SJSA1 (cell line): ENCODE measurements at regions not wholly inside any gene's neighbourhood (a gene's known extent, or its start where the extent isn't known, plus 50 kb on each side); places are given as distances from the start of the nearest gene placed in this dataset.

ENCODE experiments used
- DNase-seq, 2 experiments: peaks; one replicate each; pipeline ENCODE4 v3.0.0-alpha.2; 2015 to 2020; ENCODE audit warnings: low spot score in 2 of 2, low read depth in 1 of 2
- H3K27ac ChIP-seq: fragments of 250-450 bp; sonication (Bioruptor Pico); 2 replicates; pipeline ENCODE4 v1.5.1; 2020; ENCODE audit warnings: mild to moderate bottlenecking, moderate library complexity
- H3K27me3 ChIP-seq: fragments of 250-450 bp; sonication (Bioruptor Pico); replicated peaks from 2 replicates; pipeline ENCODE4 v1.5.1; 2020; ENCODE audit warnings: mild to moderate bottlenecking, moderate library complexity
- H3K36me3 ChIP-seq: fragments of 250-450 bp; sonication (Bioruptor Pico); 2 replicates; pipeline ENCODE4 v1.5.1; 2020; ENCODE audit warnings: mild to moderate bottlenecking
- H3K4me1 ChIP-seq: fragments of 250-450 bp; sonication (Bioruptor Pico); replicated peaks from 2 replicates; pipeline ENCODE4 v1.6.1; 2021; ENCODE audit warnings: mild to moderate bottlenecking
- H3K4me3 ChIP-seq: fragments of 250-450 bp; sonication (Bioruptor Pico); 2 replicates; pipeline ENCODE4 v1.5.1; 2020; ENCODE audit warnings: mild to moderate bottlenecking
- H3K9me3 ChIP-seq: fragments of 250-450 bp; sonication (Bioruptor Pico); replicated peaks from 2 replicates; pipeline ENCODE4 v1.5.1; 2020; ENCODE audit warnings: mild to moderate bottlenecking

DNA sequence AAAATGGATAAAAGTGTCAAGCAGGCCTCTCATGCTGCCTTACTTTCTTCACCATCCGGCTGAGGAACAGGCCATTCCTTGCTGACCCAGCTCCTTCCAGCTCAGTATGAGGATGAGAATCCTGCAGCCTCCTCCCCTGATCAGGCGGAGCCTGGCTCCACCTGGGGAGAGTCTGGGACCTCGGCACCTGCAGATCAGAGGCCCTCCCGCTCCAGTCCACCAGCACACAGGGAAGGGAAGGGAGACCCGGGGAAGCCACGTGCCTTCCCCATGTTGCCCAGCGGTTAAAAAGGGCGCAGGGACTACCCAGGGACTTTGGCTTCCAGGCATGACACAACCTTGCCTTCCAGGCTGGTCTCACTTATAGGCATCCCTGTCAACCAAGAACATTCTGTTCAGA lies 172.0 kb downstream of the NDUFA10 start:
- Histone ChIP-seq H3K4me3 (no peak overlapping the region), H3K27me3 (0 out of 2 replicates have a peak, but pooled peaks cover 10% of the 10 kb centered on the region), H3K27ac (no peak overlapping the region), H3K9me3 (no peaks in the 10 kb centered on the region), H3K36me3 (no peaks in the 10 kb centered on the region), H3K4me1 (no peaks in the 10 kb centered on the region)
- DNase-seq, result no peak

DNA sequence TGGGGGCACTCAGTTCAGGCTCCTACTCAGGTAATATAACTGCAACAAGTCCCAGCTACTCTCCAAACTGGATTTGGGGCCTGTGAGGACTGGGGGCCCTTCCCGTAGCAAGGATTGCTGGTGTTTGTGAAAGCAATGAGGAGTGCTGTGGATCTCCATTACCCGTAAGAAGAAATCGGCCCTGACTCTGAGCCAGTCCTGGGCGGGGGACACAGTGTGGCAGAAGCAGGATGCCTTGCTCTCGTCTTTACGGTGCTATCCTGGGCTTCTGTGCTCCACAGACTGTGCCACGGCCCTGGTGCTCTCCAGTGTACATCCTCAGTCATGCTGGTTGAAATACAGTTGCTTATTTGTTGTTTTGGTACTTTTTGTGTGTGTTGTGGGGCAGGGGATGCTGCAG lies 172.9 kb downstream of the NDUFA10 start:
- 0 out of 2 replicates have a peak, but pooled peaks cover 7% of the 10 kb centered on the region for H3K27me3 ChIP-seq
- no peak overlapping the region for H3K27ac ChIP-seq
- DNase-seq, result no peak
- H3K4me3 ChIP-seq, result no peak overlapping the region
- H3K36me3 ChIP-seq, result no peaks in the 10 kb centered on the region
- no peaks in the 10 kb centered on the region for H3K9me3 ChIP-seq
- no peaks in the 10 kb centered on the region for H3K4me1 ChIP-seq

DNA sequence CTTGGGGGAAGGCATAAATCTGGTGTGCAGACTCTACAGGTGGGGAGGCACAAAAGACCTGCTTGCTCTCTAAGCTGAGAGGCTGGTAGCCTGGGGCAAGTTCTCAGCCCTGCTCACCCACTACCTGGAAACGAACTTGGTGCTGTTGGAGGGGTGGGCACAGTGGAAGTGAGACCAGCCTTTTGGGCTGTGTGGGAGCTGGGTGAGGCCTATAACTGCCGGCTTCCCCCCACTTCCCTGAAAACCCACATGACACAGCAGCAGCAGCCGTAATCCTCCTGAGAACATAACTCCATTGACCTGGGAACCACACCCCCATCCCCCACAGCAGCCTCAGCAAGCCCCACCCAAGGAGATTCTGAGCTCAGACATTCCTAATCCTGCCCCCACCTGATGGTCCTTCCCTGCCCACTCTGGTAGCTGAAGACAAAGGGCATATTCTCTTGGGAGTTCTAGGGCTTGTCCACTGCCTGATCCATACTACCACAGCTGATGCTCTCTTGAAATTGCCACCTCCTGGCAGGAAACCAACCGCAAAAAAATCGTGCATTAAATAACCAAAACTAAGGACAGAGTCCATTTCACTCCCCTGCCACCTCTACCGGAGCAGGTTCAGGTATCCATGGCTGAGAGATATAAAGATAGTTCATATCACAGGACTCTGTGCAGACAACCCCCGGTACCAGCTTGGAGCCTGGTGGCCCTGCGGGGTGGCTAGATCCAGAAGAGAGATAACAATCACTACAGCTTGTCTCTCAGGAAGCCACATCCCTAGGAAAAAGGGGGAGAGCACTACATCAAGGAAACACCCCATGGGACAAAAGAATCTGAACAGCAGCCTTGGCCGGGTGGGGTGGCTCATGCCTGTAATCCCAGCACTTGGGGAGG lies 178.1 kb downstream of the NDUFA10 start:
- H3K27ac ChIP-seq, result no peak overlapping the region
- no peak for DNase-seq

DNA sequence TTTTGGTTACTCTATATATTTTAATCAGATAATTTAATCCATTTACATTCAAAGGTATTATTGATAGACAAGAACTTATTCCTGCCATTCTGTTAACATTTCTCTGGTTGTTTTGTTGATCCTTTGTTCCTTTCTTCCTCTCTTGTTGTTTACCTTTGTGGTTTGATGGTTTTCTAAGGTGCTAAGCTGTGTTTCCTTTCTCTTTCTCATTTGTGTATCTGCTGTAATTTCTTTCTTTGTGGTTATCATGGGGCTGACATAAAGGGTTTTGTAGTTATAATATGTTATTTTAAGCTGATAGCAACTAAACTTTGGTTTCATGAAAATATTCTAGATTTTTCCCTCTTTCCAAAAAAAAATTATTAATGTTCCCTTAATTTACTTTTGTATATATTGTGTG lies 179.2 kb downstream of the NDUFA10 start:
- Histone ChIP-seq H3K27me3 (no peaks in the 10 kb centered on the region), H3K36me3 (no peaks in the 10 kb centered on the region), H3K4me3 (no peak overlapping the region), H3K4me1 (no peaks in the 10 kb centered on the region), H3K9me3 (no peaks in the 10 kb centered on the region), H3K27ac (no peak overlapping the region)
- DNase-seq, result no peak

More for the DNA sequence above, 178.1 kb downstream of the NDUFA10 start:
- Histone ChIP-seq H3K4me3 (no peak overlapping the region), H3K9me3 (no peaks in the 10 kb centered on the region), H3K27me3 (no peaks in the 10 kb centered on the region), H3K36me3 (no peaks in the 10 kb centered on the region), H3K4me1 (no peaks in the 10 kb centered on the region)

DNA sequence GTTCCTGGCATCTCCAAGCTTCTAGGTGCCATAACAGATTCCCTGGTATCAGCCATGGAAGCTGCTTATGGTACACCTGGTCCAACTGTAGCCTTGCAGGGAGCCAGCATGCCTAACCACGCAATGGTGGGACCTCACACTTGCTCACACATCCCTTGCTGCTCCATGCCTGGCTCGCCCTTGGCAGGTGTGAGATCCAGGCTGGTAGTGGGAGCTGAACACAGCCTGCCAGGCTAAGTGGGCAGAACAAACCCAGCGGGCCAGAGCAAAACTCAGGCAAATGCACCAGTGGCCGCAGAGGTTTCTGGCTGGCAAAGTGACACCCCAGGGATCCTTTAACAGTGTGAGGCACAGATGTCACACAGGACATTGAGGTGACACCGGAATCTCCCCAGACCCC lies 185.8 kb downstream of the NDUFA10 start:
- no peaks in the 10 kb centered on the region for H3K27me3 ChIP-seq
- no peak overlapping the region for H3K4me3 ChIP-seq
- H3K27ac ChIP-seq, result no peak overlapping the region
- H3K4me1 ChIP-seq, result no peaks in the 10 kb centered on the region
- DNase-seq, result no peak
- no peaks in the 10 kb centered on the region for H3K9me3 ChIP-seq
- no peaks in the 10 kb centered on the region for H3K36me3 ChIP-seq

DNA sequence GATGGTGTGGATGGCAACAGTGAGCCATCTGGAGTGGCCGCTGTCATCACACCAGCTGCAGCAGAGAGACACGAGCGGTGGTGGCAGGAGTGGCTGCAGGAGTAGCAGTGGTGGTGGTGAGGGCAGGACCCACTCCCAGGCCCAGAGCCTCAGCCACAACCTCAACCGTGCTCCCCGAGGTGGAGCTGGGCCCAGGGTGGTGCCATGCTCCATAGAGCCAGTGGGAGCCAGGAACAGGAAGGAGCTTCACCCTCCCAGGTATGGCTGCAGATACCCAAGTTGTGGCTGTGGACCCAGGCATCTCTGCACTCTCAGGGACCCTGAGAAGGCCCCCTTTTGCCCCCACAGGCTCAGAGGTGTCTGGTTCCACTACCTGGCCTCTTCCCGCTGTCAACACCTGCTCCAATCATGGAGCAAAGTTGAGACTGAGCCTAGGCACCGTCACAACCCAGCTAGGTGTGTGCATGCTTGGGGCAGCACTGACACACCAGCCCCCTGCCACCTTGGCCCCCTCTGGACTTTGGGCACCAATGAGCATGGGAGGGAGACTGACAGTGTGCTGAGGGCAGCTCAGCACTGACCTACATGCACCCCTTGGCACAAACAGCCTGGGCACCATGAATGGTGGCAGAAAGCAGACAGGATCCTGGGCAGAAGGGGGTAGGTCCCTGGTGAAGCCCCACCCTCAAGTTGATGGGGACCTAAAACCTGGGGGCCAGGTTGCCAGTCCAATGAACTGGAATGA lies 188.9 kb downstream of the NDUFA10 start:
- no peak for DNase-seq
- Histone ChIP-seq H3K9me3 (no peaks in the 10 kb centered on the region), H3K36me3 (no peaks in the 10 kb centered on the region), H3K27ac (no peak overlapping the region), H3K27me3 (no peaks in the 10 kb centered on the region), H3K4me3 (no peak overlapping the region), H3K4me1 (peaks cover 8% of the 10 kb centered on the region)

DNA sequence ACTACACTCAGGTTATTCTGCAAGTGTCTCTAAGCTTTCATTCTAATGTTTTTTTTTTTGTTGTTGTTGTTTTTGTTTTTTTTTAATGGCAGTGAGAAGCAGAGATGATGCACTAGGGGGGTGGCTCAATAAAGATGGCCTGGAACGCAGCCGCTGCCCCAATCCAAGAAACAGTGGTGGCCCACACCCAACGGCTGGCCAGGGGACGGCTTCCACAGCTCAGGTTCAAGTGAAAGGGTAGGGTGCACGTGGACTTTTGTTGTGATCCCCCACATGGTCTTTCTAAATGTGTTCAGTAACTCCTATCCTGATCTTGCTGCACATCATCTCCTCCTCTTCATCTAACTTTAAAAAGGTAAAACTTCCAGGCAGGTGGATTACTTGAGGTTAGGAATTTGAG lies 190.1 kb downstream of the NDUFA10 start:
- H3K4me1 ChIP-seq, result peaks cover 19% of the 10 kb centered on the region
- no peaks in the 10 kb centered on the region for H3K27me3 ChIP-seq
- no peak overlapping the region for H3K27ac ChIP-seq
- no peaks in the 10 kb centered on the region for H3K36me3 ChIP-seq
- H3K4me3 ChIP-seq, result no peak overlapping the region
- H3K9me3 ChIP-seq, result no peaks in the 10 kb centered on the region
- no peak for DNase-seq

DNA sequence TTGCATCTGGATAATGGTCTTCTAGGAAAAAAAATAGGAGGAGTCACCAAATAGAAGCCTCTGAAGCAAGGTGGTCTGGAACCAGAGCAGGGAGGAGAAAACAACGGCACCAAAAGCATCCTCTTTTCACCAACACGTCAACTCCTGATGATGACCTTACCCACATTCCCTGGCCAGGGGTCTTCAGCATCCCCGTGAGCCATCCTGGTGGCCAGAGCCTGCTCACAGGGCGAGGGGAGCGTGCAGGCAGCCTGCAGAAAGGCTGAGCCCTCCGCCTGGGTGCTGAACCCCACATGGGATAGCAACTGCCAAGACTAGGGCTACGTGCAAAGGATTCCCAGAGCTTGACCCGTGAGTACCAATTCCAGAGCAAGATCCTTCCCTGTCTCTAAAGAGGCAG lies 191.0 kb downstream of the NDUFA10 start:
- no peak overlapping the region for H3K27ac ChIP-seq
- no peaks in the 10 kb centered on the region for H3K9me3 ChIP-seq
- no peaks in the 10 kb centered on the region for H3K27me3 ChIP-seq
- H3K4me3 ChIP-seq, result no peak overlapping the region
- DNase-seq, result no peak
- no peaks in the 10 kb centered on the region for H3K36me3 ChIP-seq
- peaks cover 20% of the 10 kb centered on the region for H3K4me1 ChIP-seq

DNA sequence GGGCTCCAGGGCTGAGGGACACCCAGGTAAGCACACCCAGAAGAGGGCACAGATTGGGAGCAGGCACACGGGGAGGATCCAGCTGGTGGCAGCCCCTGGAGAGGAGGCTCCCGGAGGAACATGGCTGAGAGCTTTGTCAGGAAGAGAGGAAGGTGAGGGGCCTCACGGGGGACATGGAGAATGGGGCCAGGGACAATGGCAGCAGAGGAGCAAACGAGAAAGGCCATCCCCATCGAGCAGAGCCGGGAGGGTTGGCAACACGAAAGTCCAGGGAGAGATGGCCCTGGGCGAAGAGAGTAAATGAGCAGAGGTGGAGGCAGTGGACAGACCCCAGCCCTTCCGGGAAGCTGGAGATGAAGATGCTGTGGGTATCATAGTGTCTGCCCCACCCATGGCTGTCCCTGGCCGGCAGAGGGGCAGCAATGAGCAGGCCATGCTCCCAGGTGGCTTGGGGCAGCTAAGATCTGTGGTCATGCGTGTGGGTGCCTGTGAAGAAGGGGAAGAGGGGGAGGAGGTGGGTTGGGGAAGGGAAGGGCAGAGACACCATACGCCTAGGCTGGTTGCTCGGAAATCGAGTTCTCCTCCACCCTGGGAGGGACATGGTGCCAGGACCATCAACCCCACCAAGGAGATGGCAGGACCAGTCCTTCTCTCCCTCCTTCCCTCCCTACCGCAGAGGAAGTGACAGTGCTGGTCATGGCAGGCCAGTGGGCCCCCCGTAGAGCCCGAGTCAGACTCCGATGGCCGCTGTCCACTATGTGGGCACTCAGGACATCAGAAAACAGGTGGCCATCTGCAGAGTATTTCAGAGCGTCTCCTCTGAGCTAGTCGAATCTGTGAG lies 191.7 kb downstream of the NDUFA10 start:
- Histone ChIP-seq H3K27me3 (no peaks in the 10 kb centered on the region), H3K27ac (no peak overlapping the region), H3K4me3 (no peak overlapping the region), H3K4me1 (peaks cover 20% of the 10 kb centered on the region), H3K9me3 (no peaks in the 10 kb centered on the region), H3K36me3 (no peaks in the 10 kb centered on the region)
- peak in 1 of 2 experiments; percentile 26 for DNase-seq

DNA sequence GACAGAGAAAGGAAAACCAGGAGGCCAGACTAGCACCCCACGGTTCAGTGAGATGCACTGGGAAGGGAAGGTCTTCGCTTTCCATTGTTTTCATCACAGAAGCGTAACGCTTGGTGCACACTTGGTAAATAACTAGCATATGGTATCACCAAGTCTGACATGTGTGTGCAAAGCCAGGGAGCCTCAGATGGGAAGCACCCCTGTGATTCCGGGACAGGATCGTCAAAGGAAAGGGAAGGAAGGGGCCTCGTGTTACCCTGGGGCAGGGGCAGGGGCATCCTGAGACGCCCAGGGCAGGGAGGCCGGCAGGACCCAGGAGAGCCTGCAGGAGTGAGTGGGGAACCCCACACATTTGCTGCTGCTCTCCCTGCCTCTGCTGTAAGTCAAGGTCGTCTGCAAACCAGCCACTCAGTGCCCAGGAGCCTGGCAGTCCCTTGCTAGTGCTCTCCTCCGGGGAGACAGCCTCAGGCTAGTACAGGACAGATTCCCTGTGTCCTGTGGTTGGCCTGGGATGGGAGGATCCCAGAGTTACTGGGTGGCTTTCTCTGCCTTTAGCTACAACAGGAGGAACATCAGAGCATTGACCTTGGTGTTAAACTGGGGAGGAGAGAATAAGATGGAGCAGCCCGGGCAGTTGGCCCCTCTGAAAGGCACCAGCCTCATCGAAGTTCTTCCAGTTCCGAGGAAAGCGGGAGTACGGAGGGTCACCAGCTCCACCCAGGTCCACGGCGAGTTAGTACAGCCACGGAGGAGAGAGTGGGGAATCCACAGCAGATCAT lies 192.5 kb downstream of the NDUFA10 start:
- H3K4me1 ChIP-seq, result peaks cover 20% of the 10 kb centered on the region
- no peak overlapping the region for H3K27ac ChIP-seq
- H3K4me3 ChIP-seq, result no peak overlapping the region
- H3K36me3 ChIP-seq, result no peaks in the 10 kb centered on the region
- H3K27me3 ChIP-seq, result no peaks in the 10 kb centered on the region
- no peaks in the 10 kb centered on the region for H3K9me3 ChIP-seq
- DNase-seq, result peak in 1 of 2 experiments; percentile 25

DNA sequence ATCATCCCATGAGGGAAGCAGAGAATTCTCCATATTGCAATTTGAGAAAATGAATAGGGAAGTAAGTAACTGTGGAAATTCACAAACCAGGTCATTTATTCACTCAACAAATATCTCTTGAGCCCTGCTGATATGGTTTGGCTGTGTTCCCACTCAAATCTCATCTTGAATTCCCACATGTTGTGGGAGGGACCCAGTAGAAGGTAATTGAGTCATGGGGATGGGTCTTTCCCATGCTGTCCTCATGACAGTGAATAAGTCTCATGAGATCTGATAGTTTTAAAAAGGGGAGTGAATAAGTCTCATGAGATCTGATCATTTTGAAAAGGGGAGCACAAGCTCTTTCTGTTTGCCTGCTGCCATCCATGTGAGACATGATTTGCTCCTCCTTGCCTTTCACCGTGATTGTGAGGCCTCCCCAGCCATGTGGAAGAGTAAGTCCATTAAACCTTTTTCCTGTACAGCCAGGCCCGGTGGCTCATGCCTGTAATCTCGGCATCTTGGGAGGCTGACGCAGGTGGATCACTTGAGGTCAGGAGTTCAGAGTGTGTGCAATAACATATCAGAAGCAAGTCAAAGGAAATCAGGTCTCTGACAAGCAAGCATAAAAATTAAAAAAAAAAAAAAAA lies 193.2 kb downstream of the NDUFA10 start:
- H3K4me1 ChIP-seq, result peaks cover 20% of the 10 kb centered on the region
- H3K36me3 ChIP-seq, result no peaks in the 10 kb centered on the region
- no peaks in the 10 kb centered on the region for H3K27me3 ChIP-seq
- no peak overlapping the region for H3K4me3 ChIP-seq
- H3K27ac ChIP-seq, result no peak overlapping the region
- H3K9me3 ChIP-seq, result no peaks in the 10 kb centered on the region
- DNase-seq, result no peak

DNA sequence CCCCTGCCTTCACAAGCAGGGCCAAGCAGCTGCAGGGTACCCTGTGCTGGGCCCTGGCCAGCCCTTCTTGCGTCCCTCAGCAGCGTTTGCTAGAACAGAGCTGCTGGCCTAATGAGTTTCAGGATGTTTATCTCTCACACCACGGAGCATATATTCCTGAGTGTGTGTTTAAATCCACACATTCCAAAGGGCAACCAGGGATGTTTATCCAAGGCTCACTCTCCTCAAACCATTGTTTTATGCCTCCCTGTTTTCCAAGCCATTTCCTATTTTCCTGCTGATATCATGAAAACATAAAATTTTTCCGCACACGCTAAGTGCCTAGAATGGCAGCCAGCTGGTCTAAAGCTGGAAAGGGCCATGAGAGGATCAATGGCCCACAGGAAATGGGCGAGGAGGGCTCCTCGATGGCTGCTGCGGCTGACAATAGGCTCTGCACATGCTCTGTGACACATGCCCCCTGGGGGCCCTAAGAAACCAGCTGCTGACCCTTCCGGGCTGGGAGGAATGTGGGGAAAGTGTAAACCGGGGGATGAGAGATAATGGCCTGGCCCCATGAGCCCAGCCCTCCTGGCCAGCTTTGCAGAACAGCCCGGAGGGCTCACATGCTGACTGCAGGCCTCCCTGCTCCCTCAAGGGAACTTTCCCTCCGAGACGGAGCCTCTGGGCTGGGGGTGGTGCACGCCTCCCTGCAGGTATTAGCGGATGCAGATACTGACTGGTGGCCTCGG lies 194.0 kb downstream of the NDUFA10 start:
- Histone ChIP-seq H3K4me1 (peaks cover 20% of the 10 kb centered on the region), H3K4me3 (no peak overlapping the region), H3K36me3 (no peaks in the 10 kb centered on the region), H3K27me3 (no peaks in the 10 kb centered on the region), H3K9me3 (no peaks in the 10 kb centered on the region), H3K27ac (no peak overlapping the region)
- DNase-seq, result peak; percentile 58 to 64
